GM19043 (cell line): ENCODE measurements at regions not wholly inside any gene's neighbourhood (a gene's known extent, or its start where the extent isn't known, plus 50 kb on each side); places are given as distances from the start of the nearest gene placed in this dataset.
"Not testable (repeated sequence)": the region's sequence is repeated elsewhere in the genome, so short reads cannot be mapped to it uniquely, and the experiment has no call there.

Experiments used
- ATAC-seq: cut with Tn5 transposase; IDR thresholded peaks from one replicate; pipeline ENCODE4 v1.9.1; 2021; ENCODE audit warnings: low read depth; ENCODE audit not compliant: unreplicated experiment

DNA sequence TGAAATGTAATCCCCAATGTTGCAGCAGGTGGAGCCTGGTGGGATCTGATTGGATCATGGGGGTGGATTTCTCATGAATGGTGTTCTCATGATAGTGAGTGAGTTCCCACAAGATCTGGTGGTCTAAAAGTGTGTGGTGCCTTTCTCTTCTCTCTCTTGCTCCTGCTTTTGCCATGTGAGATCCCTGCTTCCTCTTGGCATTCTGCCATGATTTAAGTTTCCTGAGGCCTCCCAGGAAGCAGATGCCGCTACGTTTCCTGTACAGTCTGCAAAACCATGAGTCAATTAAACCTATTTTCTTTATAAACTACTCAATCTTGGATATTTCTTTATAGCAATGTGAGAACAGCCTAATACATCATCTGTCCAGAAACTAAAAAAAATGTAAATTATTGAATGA is 298.3 kb downstream of the MEX3B start:
- ATAC-seq = no peak

DNA sequence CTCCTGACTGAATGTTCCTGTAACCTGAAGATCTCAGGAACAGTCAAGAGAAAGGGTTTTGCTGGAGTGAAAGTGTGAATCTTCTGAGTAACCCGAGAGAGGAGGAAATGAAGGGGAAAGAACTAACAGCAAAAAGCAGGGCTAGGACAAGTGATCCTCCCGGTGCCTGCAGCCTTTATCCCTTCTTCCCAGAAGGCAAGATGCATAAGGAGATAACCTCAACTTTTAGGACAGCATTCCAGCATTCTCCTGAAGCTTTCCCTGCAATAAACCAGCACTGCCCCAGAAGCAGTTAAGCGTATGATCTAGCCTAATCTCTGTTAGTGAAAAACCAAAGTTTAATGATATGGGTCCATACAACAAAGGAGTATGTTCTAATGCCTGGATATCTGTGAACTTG is 298.8 kb downstream of the MEX3B start:
- ATAC-seq = no peak

DNA sequence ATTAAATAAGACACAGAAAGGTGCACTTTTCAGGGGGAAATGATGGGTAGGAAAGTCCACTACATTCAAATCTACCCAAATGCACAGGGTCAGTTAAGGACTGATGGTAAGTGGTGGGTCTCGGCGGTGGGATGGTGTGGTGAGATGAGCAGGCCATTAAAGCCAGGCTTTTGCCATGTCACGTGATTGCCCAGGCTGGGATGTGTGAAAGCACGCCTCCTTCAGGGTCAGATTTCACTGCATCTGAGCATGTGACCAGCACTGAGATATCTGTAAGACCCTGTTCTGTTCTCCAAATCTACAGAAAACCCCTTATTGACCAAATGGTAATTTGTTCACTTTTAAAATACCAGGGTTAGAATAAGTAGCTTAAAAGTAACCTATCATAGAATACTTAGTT is 301.5 kb downstream of the MEX3B start:
- no peak for ATAC-seq

DNA sequence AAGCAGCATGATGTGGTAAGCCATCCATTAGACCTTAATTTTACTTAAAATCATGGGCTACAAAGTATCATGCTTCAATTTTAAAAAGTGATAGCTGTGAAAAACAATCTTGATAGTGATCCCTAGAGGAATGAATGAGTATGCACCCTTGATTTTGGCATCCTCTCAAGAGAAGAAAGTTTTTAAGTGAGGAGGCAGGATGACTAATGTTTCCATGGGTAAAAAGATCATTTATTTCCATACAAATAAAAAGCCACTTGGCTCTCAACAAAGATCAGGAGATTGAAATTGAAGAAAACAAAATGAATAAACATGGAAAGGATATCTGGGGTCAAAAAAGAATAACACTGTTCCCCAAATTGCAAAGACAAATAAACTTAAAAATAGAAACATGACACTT is 305.4 kb downstream of the MEX3B start:
- ATAC-seq = no peak

DNA sequence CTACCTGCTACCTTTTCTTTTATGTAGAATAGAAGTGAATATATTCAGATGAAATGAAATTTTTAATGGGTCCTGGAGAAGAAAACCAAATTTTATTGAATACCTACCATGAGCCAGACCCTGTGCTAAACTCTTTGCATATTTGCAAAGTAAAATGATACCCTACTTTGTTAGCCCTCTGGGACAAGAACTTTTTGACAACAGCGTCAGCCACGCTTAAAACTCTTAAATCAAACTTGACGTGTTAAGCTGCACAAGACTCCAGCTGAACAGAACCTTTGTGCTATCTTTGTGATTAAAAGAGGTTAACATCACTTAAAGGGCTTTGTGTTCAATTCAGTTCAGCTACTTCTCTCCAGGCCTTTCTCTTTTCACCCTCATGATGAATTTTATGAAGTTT is 316.5 kb downstream of the MEX3B start:
- no peak for ATAC-seq

DNA sequence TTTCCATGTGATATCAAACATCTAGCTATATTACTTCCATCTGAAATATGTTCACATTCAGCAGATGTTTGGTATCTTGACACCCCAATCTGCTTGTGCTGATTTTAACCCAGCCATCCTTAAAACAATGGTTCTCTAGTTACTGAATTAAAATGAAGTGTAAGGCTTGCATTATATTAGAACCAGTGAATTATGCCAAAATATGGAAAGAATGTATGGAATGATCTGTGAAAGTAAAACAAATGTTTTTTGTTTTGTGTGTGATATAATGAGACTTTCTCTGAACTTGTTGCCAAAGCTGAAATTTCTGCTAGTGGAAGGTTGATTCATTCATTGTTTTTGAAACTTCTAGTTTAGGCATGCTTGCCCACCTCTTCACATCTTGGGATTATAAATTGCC is 317.1 kb downstream of the MEX3B start:
- no peak for ATAC-seq

DNA sequence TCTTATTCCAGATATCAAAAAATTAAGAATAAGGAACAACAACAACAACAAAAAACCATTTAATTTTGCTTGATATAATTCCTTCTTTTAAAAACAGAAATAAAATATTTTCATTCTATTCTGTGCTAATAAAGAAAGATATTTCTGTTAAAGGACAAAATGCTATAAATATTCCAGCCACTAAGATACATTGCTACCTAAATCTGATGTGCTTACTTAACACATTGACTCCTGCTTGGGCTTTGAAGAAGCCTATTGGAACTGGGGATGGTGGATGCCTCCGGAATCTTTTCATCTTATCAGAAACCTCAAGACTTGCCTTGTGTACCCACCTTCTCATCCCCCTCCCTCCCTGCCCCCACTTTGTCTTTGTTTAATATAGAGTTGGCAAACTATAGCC is 320.2 kb downstream of the MEX3B start:
- no peak for ATAC-seq

DNA sequence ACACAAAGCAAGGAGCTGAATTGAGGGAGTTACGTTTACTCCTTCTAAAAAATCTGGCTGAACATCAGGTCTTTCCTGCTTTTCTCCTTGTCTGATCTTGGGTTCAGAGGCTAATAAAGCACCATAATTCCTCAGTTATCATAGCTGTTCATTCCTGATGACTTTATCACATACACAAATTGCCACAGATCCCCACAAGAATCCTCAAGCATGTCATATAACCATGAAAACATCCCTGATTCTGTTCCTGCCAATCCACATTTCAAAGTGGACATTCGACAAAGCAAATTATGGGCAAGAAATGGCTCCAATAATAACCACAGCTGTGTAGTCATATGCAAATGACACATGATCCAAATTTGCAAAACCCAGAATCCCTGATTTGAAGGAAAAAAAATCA is 321.3 kb downstream of the MEX3B start:
- no peak for ATAC-seq

DNA sequence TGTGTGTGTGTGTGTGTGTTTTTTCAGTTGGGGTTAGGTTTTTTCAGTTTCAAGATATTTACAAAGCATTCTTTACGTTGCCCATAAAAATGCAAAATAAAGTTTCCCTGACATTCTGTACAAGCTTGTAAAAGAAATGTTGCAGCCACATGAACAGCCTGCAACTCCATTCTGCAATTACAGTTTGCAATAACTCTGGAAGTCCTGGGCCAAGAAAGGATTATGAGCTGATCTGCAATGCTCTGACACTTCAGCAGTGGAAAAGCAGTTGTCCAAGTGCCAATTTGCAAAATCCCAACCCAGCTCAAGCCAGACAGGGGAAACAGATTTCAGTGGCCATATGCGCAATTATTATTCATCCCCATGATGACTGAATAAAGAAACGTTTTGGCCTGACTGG is 322.1 kb downstream of the MEX3B start:
- ATAC-seq = no peak

DNA sequence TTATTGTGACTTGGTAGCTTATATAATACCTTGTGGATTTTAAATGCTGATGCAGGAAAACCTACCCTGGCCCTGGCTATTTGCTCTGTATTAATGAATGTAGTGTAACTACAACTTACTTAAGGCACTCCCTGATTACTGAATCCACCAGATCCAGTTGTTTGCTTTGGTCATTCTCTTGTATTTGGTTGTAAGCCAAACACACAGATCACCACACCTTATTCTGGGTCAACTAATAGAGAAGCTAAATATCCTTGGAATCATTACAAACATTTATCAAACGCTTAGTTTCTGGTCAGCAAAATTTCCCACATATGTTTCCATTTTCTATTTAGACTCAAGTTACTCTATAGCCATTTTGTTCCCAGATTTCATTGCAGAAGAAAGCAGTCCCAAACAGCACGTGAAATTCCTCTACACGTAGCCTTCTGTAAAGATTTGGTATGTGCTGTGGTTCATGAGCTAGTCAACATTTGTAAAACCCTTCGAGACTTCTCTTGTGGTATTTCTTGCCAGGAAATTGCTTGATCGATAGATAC is 322.6 kb downstream of the MEX3B start:
- no peak for ATAC-seq

DNA sequence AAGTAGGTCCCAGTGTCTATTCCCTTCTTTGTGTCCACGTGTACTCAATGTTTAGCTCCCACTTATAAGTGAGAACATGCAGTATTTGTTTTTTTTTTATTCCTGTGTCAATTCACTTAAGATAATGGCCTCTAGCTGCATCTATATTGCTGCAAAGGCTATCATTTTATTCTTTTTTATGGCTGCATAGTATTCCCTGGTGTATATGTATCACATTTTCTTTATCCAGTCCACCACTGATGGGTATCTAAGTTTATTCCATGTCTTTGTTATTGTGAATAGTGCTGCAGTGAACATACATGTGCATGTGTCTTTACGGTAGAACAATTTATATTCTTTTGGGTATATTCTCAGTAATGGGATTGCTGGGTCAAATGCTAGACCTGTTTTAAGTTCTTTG is 329.4 kb downstream of the MEX3B start:
- ATAC-seq = not testable (repeated sequence)

DNA sequence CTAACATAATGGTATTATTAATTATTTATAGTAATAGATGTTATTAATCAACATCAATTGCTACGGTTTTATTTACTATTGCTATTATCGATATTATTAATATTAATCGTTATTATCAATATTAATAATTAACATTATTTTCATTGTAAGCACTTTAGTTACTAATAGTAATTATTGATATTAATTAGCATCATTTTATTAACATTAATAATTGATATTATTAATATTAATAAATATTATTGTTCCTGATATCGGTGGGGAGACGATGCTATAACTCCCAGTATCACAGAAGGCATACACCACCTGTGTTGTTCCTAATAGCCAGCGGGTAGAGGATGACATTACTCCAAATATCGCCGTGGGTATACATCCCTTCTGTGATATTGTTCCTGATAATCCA is 335.5 kb downstream of the MEX3B start:
- ATAC-seq = no peak

DNA sequence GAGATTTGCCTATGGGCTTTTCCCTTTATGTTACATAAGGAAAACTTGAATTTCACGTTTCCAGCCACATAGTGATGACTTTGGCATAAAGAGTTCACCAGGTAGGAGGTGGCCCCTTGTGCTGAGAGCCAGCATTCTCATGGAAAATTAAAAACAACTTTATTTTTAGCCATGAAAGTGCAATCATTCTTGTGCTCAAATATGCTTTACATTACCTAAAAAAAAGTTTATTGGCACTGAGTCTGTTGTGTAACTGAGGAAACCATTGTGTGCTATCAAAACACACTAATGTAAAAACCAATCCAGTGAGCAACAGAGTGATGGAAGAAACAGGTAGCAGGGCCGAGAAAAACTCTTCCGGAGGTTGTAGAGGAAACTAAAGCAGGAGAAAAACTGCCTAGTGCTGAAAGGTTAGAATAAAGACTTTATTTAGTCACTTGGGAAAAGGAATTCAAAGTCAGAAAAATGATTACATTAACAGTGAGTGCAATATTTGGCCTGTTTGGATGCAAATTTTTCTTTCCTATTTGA is 332.9 kb upstream of the TMC3 start:
- ATAC-seq = not testable (repeated sequence)

DNA sequence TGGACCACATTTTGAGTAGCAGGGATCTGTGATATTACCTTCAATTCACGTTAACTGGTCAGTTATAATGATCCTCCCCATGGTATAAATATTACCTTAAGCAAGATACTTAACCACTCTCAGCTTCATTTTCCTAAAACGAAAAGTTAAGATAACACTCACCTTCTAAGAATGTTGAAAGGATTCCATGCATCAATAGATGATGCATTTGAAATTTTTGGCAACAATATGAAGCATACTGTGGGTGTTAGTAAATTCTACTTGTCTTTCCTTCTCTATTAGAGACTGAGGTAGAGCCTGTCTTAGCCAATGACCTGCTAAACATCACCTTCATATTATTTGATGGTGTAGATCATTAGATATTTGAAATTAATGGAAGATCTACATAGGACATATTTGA is 331.7 kb upstream of the TMC3 start:
- ATAC-seq = not testable (repeated sequence)

DNA sequence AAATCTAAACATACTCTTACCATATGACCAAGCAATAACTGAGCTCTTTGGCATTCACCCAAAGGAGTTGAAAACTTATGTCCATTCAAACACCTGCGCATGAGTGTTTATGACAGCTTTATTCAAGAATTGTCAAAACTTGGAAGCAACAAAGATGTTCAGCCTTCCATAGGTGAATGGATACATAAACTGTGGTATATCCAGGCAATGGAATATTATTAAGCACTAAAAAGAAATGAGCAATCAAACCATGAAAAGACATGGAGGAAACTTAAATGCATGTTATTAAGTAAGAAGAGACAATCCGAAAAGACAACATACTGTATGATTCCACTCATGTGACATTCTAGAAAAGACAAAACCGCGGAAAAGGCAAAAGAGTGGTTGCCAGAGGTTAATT is 312.0 kb upstream of the TMC3 start:
- no peak for ATAC-seq

DNA sequence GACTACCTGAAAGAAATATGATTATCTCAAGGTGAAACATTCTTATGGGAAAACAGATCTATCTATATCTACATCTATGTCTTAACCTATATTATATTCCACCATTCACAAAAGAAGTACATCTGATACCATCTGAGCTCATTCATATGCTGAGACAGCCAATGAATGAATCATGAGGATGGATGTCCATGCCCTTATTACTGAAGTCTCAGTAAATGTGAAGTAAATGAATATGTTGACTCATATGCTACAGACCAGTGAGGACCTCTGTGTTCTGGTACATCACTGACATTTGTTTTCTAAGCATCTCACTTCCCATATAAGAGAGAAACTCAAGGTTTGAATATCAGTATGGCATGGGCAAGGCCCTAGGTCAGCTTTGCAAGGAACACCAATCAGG is 311.2 kb upstream of the TMC3 start:
- ATAC-seq = no peak

DNA sequence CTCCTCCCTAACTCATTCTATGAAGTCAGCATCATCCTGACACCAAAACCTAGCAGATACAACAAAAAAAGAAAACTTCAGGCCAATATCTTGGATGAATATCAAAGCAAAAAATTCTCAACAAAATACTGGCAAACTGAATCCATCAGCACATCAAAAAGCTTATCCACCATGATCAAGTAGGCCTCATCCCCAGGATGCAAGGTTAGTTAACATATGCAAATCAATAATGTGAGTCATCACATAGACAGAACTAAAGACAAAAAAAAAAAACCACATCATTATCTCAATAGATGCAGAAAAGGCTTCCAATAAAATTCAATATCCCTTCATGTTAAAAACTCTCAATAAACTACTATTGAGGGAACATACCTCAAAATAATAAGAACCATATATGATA is 306.8 kb upstream of the TMC3 start:
- no peak for ATAC-seq

DNA sequence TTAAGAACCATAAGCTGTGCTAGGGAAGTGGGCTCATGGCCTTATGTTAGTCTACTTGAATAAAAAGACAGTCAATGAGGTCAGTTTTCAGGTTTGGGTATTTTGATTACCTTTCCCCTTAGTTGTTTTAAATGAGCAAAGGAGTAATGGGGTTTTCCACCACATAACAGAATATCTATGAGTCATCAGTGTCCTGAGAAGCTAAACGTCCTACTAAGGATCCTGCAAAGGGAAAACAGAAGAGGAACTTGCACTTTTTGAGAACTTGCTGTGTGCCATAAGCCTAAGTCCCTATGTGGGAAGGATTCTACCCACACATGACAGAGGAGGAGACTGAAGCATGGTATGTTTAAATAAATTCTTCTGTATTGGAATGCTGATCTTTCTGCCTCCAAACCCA is 292.8 kb upstream of the TMC3 start:
- ATAC-seq = no peak

DNA sequence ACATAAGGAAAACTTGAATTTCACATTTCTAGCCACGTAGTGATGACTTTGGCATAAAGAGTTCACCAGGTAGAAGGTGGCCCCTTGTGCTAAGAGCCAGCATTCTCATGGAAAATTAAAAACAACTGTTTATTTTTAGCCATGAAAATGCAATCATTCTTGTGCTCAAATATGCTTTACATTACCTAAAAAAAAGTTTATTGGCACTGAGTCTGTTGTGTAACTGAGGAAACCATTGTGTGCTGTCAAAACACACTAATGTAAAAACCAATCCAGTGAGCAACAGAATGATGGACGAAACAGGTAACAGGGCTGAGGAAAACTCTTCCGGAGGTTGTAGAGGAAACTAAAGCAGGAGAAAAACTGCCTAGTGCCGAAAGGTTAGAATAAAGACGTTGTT is 287.0 kb upstream of the TMC3 start:
- no peak for ATAC-seq

DNA sequence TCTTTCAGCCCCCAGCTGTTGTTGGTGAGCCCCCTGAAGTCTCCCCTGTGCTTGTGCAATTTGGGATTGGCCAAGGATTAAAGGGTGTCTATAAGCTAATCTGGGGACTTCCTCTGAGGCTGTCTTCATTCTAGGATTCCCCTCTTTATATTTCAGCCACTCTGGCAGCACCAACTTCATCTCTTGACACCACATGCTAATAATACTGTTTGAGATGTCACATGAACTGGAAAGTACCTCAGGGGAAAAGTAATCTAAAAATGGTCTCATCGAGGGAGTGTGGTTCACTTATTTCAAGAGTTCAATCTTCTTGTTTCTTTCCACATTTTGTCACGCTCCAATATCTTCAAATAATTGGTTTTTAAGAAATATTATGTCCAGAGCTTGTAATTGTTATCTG is 279.2 kb upstream of the TMC3 start:
- ATAC-seq = no peak

DNA sequence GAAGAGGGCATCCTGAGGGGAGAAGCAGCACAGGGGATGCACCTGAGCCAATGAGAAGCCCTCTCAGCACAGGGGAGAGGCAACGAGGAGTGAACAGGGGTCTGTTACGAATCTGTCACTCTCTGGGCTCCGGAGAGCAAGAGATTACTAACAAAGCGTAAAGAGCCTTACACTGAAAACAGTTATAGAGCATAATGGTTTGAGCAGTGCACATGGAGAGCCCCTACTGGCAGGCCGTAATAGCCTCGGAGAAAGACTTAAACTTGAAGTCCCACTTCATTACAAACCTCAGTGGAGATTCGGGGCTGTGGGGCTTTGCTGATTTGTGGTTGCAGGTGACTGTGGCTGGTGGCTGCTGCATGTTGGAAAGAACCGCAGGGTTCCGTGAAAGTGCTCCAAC is 271.5 kb upstream of the TMC3 start:
- ATAC-seq = no peak

DNA sequence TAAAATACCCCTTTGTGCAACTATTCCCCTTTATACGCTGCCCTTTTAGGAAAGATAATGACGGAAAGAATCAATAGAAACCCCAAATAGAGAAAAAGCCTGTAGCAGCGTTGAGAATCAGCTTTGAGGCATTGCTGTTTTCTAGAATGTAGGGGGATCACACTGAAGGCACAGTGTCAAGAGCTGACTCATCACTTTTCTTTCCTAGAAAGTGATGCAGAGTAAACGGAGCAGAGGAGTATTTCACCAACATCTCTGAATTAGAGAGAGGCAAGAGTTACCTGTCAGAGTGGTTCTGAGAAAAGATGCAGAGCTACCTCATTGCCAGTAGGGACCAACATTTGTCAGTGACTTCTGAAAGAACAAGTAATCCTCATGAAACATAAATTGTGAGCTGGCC is 269.8 kb upstream of the TMC3 start:
- no peak for ATAC-seq

DNA sequence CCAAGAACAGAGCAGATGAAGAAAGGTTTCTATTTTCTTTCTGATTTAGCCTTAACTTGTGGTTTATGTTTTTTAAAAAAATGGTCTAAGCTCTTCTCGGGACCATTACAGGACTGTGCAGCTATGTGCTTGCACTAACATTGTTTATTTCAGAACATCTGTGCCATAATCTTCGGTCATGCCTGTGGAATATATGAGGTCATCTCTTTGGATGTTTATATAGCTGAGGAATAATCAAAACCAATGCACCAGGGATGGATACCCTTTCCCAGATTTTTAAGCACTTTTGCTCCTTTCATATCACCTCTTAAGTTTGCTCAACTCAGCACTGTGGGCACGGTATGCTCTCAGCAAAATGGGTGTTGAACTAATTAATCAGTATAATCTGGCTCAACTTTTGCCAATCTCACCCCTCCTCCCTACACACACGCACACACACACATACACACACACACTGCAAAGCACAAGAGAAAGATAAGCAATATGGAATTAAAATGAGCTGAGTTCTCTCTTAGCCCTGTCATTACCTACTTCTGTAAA is 268.5 kb upstream of the TMC3 start:
- ATAC-seq = no peak
